Lower lobe of right lung (tissue), 2 donors: ENCODE measurements at regions not wholly inside any gene's neighbourhood (a gene's known extent, or its start where the extent isn't known, plus 50 kb on each side); places are given as distances from the start of the nearest gene placed in this dataset.
A peak's percentile ranks its signal among the peaks of the same experiment; 100 is the strongest.

ENCODE experiments used
- ATAC-seq, 2 donors: fragments of 200-7000 bp; cut with Tn5 transposase; one replicate each; pipeline ENCODE4 v1.9.1; 2020 to 2022; ENCODE audit warnings: mild to moderate bottlenecking in 2 of 2, moderate library complexity in 2 of 2
- DNase-seq: peaks from one replicate; pipeline ENCODE4 v3.0.0-alpha.2; 2020
- H3K27ac ChIP-seq: fragments of 200-600 bp; one replicate; pipeline ENCODE4 v1.8.0; 2022
- H3K27me3 ChIP-seq: fragments of 200-600 bp; one replicate; pipeline ENCODE4 v1.8.0; 2022; ENCODE audit warnings: low read depth
- H3K36me3 ChIP-seq: fragments of 200-600 bp; one replicate; pipeline ENCODE4 v1.8.0; 2022; ENCODE audit warnings: mild to moderate bottlenecking
- H3K4me1 ChIP-seq: fragments of 200-600 bp; one replicate; pipeline ENCODE4 v1.8.0; 2022
- H3K4me3 ChIP-seq: fragments of 200-600 bp; one replicate; pipeline ENCODE4 v1.8.0; 2022; ENCODE audit warnings: mild to moderate bottlenecking
- H3K9me3 ChIP-seq: fragments of 200-600 bp; one replicate; pipeline ENCODE4 v1.8.0; 2022
- CTCF ChIP-seq: fragments of 200-600 bp; IDR thresholded peaks from one replicate; pipeline ENCODE4 v1.8.0; 2022; ENCODE audit warnings: antibody characterized with exemption, mild to moderate bottlenecking
- intact Hi-C: fragments of 100-400 bp; cut with DNase I; formaldehyde crosslinking; loops from one replicate; pipeline ENCODE4 v1.11.0; 2022
- donor health status: DM: no; HTN: yes; CAD: no; lungs with severe emphysema.

GRCh38 chr9:84447305-84447704 is 106.7 kb upstream of the SLC28A3 start:
- H3K27ac ChIP-seq = no peak overlapping the region
- no peaks in the 10 kb centered on the region for H3K27me3 ChIP-seq
- no peaks in the 10 kb centered on the region for H3K9me3 ChIP-seq
- no peak for TF ChIP-seq CTCF
- ATAC-seq = peak in 1 of 2 donors; percentile 59
- intact Hi-C loops = no loop called here
- no peak overlapping the region for H3K4me3 ChIP-seq
- no peaks in the 10 kb centered on the region for H3K4me1 ChIP-seq
- H3K36me3 ChIP-seq = no peaks in the 10 kb centered on the region
- no peak for DNase-seq

GRCh38 chr9:84450029-84450428 is 109.5 kb upstream of the SLC28A3 start:
- TF ChIP-seq CTCF = no peak

GRCh38 chr9:84456527-84456926 is 116.0 kb upstream of the SLC28A3 start:
- Histone ChIP-seq H3K27me3 (no peaks in the 10 kb centered on the region), H3K27ac (no peak overlapping the region), H3K9me3 (no peaks in the 10 kb centered on the region), H3K4me3 (no peak overlapping the region), H3K4me1 (no peaks in the 10 kb centered on the region), H3K36me3 (no peaks in the 10 kb centered on the region)
- ATAC-seq (no peak), DNase-seq (no peak)
- intact Hi-C loops = no loop called here
- no peak for TF ChIP-seq CTCF

More at GRCh38 chr9:84450029-84450428, 109.5 kb upstream of the SLC28A3 start:
- ATAC-seq (no peak), DNase-seq (no peak)
- Histone ChIP-seq H3K27me3 (no peaks in the 10 kb centered on the region), H3K27ac (no peak overlapping the region), H3K9me3 (no peaks in the 10 kb centered on the region), H3K4me1 (no peaks in the 10 kb centered on the region), H3K36me3 (no peaks in the 10 kb centered on the region), H3K4me3 (no peak overlapping the region)
- intact Hi-C loops = no loop called here

- Histone ChIP-seq H3K27ac (no peak overlapping the region), H3K36me3 (no peaks in the 10 kb centered on the region), H3K4me1 (no peaks in the 10 kb centered on the region), H3K4me3 (no peak overlapping the region), H3K27me3 (no peaks in the 10 kb centered on the region), H3K9me3 (no peaks in the 10 kb centered on the region)
- TF ChIP-seq CTCF = no peak
- ATAC-seq (no peak), DNase-seq (no peak)
- intact Hi-C loops = no loop called here
These were observed 120.1 kb upstream of the SLC28A3 start for GRCh38 chr9:84460695-84461094.

GRCh38 chr9:84463272-84463671 is 122.7 kb upstream of the SLC28A3 start:
- no peak overlapping the region for H3K4me3 ChIP-seq
- ATAC-seq (no peak), DNase-seq (no peak)
- no peak overlapping the region for H3K27ac ChIP-seq
- no peaks in the 10 kb centered on the region for H3K27me3 ChIP-seq
- no peaks in the 10 kb centered on the region for H3K36me3 ChIP-seq
- no peaks in the 10 kb centered on the region for H3K9me3 ChIP-seq
- TF ChIP-seq CTCF = no peak
- no peaks in the 10 kb centered on the region for H3K4me1 ChIP-seq
- intact Hi-C loops = no loop called here
